Inferior parietal cortex (tissue), 1 donor: ENCODE measurements at regions not wholly inside any gene's neighbourhood (a gene's known extent, or its start where the extent isn't known, plus 50 kb on each side); places are given as distances from the start of the nearest gene placed in this dataset.

Experiments used
- DNase-seq: peaks from one replicate; pipeline ENCODE4 v3.0.0-alpha.2; 2016; ENCODE audit errors: extremely low spot score

GRCh38 chr5:129400395-129400983, 59.6 kb upstream of the ADAMTS19 start:
- no peak for DNase-seq

- DNase-seq, result no peak
Observed at GRCh38 chr5:129405222-129405621, 54.9 kb upstream of the ADAMTS19 start.

- no peak for DNase-seq
Observed at GRCh38 chr5:129406440-129406839, 53.7 kb upstream of the ADAMTS19 start.
